Sigmoid colon (tissue), 6 donors: ENCODE measurements at regions not wholly inside any gene's neighbourhood (a gene's known extent, or its start where the extent isn't known, plus 50 kb on each side); places are given as distances from the start of the nearest gene placed in this dataset.

Experiments used
- DNase-seq: peaks from one replicate; pipeline ENCODE4 v3.0.0-alpha.2; 2019
- H3K27ac ChIP-seq, 4 donors: fragments of 200-600 bp; sonication (generic); one replicate each; pipeline ENCODE4 v1.5.1; 2016 to 2019; ENCODE audit warnings: mild to moderate bottlenecking in 1 of 4
- H3K27me3 ChIP-seq, 3 donors: fragments of 200-600 bp; sonication (generic); one replicate each; pipeline ENCODE4 v1.5.1; 2019; ENCODE audit warnings: mild to moderate bottlenecking in 1 of 3
- H3K36me3 ChIP-seq, 4 donors: fragments of 200-600 bp; sonication (generic); one replicate each; pipeline ENCODE4 v1.5.1; 2016 to 2019
- H3K4me1 ChIP-seq, 4 donors: fragments of 200-600 bp; sonication (generic); one replicate each; pipeline ENCODE4 v1.5.1; 2017 to 2019
- H3K4me3 ChIP-seq, 4 donors: fragments of 200-600 bp; sonication (generic); one replicate each; pipeline ENCODE4 v1.5.1; 2017 to 2019; ENCODE audit warnings: mild to moderate bottlenecking in 2 of 4, moderate library complexity in 1 of 4
- H3K9me3 ChIP-seq, 4 donors: fragments of 200-600 bp in 3 of 4; sonication (generic) in 3 of 4; one replicate each; pipeline versions ENCODE4 v1.5.1 to v1.6.1; 2013 to 2019
- CTCF ChIP-seq, 4 experiments: fragments of 450-650 bp in 3 of 4; fragments of 200-600 bp in 1 of 4; IDR thresholded peaks; one replicate each; pipeline ENCODE4 v1.5.1; 2016 to 2019; ENCODE audit warnings: antibody characterized with exemption in 4 of 4, mild to moderate bottlenecking in 3 of 4, moderate library complexity in 2 of 4
- EP300 ChIP-seq, 4 donors: sonication (generic); formaldehyde crosslinking; IDR thresholded peaks; one replicate each; pipeline ENCODE4 v1.6.1; 2017; ENCODE audit warnings: antibody characterized with exemption in 4 of 4
- POLR2A ChIP-seq, 2 donors: fragments of 450-650 bp; IDR thresholded peaks; one replicate each; pipeline ENCODE4 v1.6.1; 2016; ENCODE audit warnings: antibody characterized with exemption in 2 of 2, mild to moderate bottlenecking in 2 of 2, moderate library complexity in 2 of 2
- POLR2AphosphoS5 ChIP-seq, 4 donors: sonication (generic); formaldehyde crosslinking; IDR thresholded peaks; one replicate each; pipeline ENCODE4 v1.6.1; 2017; ENCODE audit warnings: antibody characterized with exemption in 4 of 4
- WGBS, 2 donors: extraction: QIAGEN DNeasy Blood & Tissue Kit; methylation state at CpG; one replicate each; pipeline ENCODE4 v1.1.7; 2013; 5-methylcytosine and 5-hydroxymethylcytosine counted together
- intact Hi-C: fragments of 100-400 bp; cut with DNase I; formaldehyde crosslinking; loops from one replicate; pipeline ENCODE4 v1.15.1; 2023
- donor health status: healthy with polysubstance abuse.
- donor health status: healthy.

DNA sequence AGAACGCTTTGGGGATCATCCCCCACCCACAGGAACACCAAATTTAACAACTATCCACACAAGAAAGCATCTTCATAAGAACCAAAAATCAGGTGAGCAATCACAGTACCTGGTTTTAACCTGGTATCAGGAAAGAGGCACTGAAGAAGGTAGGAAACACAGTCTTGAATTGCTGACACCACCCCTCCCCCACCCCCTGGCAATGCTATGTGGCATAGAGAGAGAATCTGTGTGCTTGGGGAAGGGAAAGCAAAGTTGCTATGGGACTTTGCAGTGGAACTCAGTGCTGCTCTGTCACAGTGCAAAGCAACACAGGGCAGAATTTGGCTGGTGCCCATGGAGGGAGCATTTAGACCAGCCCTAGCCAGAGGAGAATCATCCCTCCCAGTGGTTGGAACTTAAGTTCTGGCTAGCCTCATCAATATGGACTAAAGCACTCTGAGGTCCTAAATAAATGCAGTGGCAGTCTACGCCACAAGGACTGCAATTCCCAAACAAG, 565.5 kb downstream of the EPM2A start:
- no peaks in the 10 kb centered on the region for H3K9me3 ChIP-seq
- H3K36me3 ChIP-seq = no peaks in the 10 kb centered on the region
- 87 to 91% methylated on average over 2 of the region's 2 CpGs for WGBS, 2 donors
- TF ChIP-seq POLR2AphosphoS5 (IDR thresholded peaks at IDR 0.05) = no peak
- no peak for TF ChIP-seq EP300 (IDR thresholded peaks at IDR 0.05)
- TF ChIP-seq CTCF (IDR thresholded peaks at IDR 0.05) = no peak
- no peak for TF ChIP-seq POLR2A (IDR thresholded peaks at IDR 0.05)
- no peaks in the 10 kb centered on the region for H3K4me1 ChIP-seq
- H3K27me3 ChIP-seq = no peaks in the 10 kb centered on the region
- intact Hi-C loops = no loop called here
- no peak for DNase-seq
- H3K4me3 ChIP-seq = no peak overlapping the region
- no peak overlapping the region for H3K27ac ChIP-seq

- H3K9me3 ChIP-seq = peaks cover 0 to 3% (median 0%) of the 10 kb centered on the region in 4 donors
- H3K36me3 ChIP-seq = no peaks in the 10 kb centered on the region
- H3K4me3 ChIP-seq = no peak overlapping the region
- H3K27ac ChIP-seq = no peak overlapping the region
- no peaks in the 10 kb centered on the region for H3K27me3 ChIP-seq
- TF ChIP-seq POLR2A (IDR thresholded peaks at IDR 0.05) = no peak
- no peak for TF ChIP-seq CTCF (IDR thresholded peaks at IDR 0.05)
- no peak for TF ChIP-seq POLR2AphosphoS5 (IDR thresholded peaks at IDR 0.05)
- no peak for TF ChIP-seq EP300 (IDR thresholded peaks at IDR 0.05)
- H3K4me1 ChIP-seq = no peaks in the 10 kb centered on the region
- intact Hi-C loops = no loop called here
- WGBS, 2 donors = 83 to 89% methylated on average over 6 of the region's 6 CpGs
- no peak for DNase-seq
Observed at GRCh38 chr6:145175470-145175869, 559.9 kb downstream of the EPM2A start.

GRCh38 chr6:145178391-145178790, 556.9 kb downstream of the EPM2A start:
- 79 to 89% methylated on average over 5 of the region's 5 CpGs for WGBS, 2 donors
- DNase-seq = no peak
- Histone ChIP-seq H3K27ac (no peak overlapping the region), H3K9me3 (peaks cover 0 to 3% (median 0%) of the 10 kb centered on the region in 4 donors), H3K36me3 (no peaks in the 10 kb centered on the region), H3K27me3 (no peaks in the 10 kb centered on the region), H3K4me1 (no peaks in the 10 kb centered on the region), H3K4me3 (no peak overlapping the region)
- TF ChIP-seq EP300 (IDR thresholded peaks at IDR 0.05) = no peak
- no peak for TF ChIP-seq CTCF (IDR thresholded peaks at IDR 0.05)
- no peak for TF ChIP-seq POLR2A (IDR thresholded peaks at IDR 0.05)
- TF ChIP-seq POLR2AphosphoS5 (IDR thresholded peaks at IDR 0.05) = no peak
- intact Hi-C loops = no loop called here

DNA sequence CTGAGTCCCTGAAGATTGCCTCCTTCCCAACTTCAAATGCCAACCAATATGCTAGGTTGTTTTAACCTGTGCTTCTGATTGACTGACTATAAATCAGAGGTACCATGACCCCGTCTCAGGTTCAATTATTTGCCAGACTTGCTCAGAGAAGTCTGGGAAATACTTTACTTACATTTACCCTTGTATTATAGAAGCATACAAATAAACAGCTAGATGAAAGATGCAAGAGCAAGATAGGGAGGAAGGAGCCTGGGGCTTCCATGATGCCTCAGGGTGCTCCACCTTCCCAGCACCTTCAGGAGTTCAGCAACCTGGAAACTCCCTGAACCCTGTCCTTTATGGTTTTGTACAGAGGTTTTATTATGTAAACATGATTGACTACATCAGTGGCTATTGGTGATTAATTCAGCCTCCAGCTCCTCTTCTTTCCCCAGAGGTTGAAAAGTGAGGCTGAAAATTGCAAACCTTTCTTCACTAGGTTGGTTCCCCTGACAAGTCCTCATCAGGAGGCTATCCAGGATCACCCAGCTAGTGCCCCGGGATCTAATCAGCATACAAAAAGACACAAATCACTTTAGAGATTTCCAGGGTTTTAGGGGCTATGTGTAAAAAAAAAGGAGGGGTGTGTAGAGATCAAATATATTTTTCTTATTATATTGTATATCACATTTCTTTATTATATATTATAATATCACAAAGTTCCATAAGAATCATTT, 547.7 kb downstream of the EPM2A start:
- TF ChIP-seq CTCF (IDR thresholded peaks at IDR 0.05) (no peak), POLR2AphosphoS5 (IDR thresholded peaks at IDR 0.05) (no peak), POLR2A (IDR thresholded peaks at IDR 0.05) (no peak), EP300 (IDR thresholded peaks at IDR 0.05) (no peak)
- Histone ChIP-seq H3K27me3 (no peaks in the 10 kb centered on the region), H3K36me3 (no peaks in the 10 kb centered on the region), H3K4me1 (no peaks in the 10 kb centered on the region), H3K4me3 (no peak overlapping the region), H3K27ac (no peak overlapping the region), H3K9me3 (no peaks in the 10 kb centered on the region)
- no peak for DNase-seq
- intact Hi-C loops = no loop called here
- WGBS, 2 donors = 59 to 62% methylated on average over 2 of the region's 2 CpGs
